Esophagus squamous epithelium (tissue), 4 donors: ENCODE measurements at regions not wholly inside any gene's neighbourhood (a gene's known extent, or its start where the extent isn't known, plus 50 kb on each side); places are given as distances from the start of the nearest gene placed in this dataset.

Experiments used
- CTCF ChIP-seq, 6 experiments: fragments of 450-650 bp in 4 of 6; fragments of 200-600 bp in 2 of 6; sonication (generic) in 2 of 6; IDR thresholded peaks; one replicate each; pipeline ENCODE4 v1.5.1; 2016 to 2019; ENCODE audit warnings: antibody characterized with exemption in 6 of 6, mild to moderate bottlenecking in 4 of 6, moderate library complexity in 4 of 6
- POLR2A ChIP-seq, 4 donors: fragments of 450-650 bp; IDR thresholded peaks; one replicate each; pipeline ENCODE4 v1.6.1; 2017; ENCODE audit warnings: antibody characterized with exemption in 4 of 4, mild to moderate bottlenecking in 4 of 4, moderate library complexity in 3 of 4

- no peak for TF ChIP-seq CTCF (IDR thresholded peaks at IDR 0.05)
- TF ChIP-seq POLR2A (IDR thresholded peaks at IDR 0.05) = no peak
Observed at GRCh38 chr5:32928761-32929160, 217.6 kb downstream of the NPR3 start.
